NCI-H128 (cell line): ENCODE measurements at regions not wholly inside any gene's neighbourhood (a gene's known extent, or its start where the extent isn't known, plus 50 kb on each side); places are given as distances from the start of the nearest gene placed in this dataset.

ENCODE experiments used
- DNase-seq: peaks from one replicate; lab custom pipeline; 2025; ENCODE audit not compliant: unreplicated experiment; lab: John Stamatoyannopoulos, UW

- no peak for DNase-seq
Observed at GRCh38 chr14:98564541-98564940, 707.5 kb downstream of the BCL11B start.

GRCh38 chr14:98571104-98571503 is 700.9 kb downstream of the BCL11B start:
- no peak for DNase-seq

GRCh38 chr14:98573082-98573481 is 698.9 kb downstream of the BCL11B start:
- no peak for DNase-seq

- DNase-seq = no peak
Observed at GRCh38 chr14:98576463-98576862, 695.5 kb downstream of the BCL11B start.

- DNase-seq = no peak
Observed at GRCh38 chr14:98578204-98578603, 693.8 kb downstream of the BCL11B start.

- DNase-seq = no peak
Observed at GRCh38 chr14:98579140-98579539, 692.9 kb downstream of the BCL11B start.

GRCh38 chr14:98580131-98580678 is 691.8 kb downstream of the BCL11B start:
- DNase-seq = no peak

GRCh38 chr14:98582276-98582675 is 689.7 kb downstream of the BCL11B start:
- no peak for DNase-seq

GRCh38 chr14:98591161-98591560 is 680.8 kb downstream of the BCL11B start:
- no peak for DNase-seq

GRCh38 chr14:98592611-98593170 is 679.3 kb downstream of the BCL11B start:
- DNase-seq = no peak

- no peak for DNase-seq
Observed at GRCh38 chr14:98593361-98593761, 678.6 kb downstream of the BCL11B start.

- no peak for DNase-seq
Observed at GRCh38 chr14:98594156-98594555, 677.8 kb downstream of the BCL11B start.

GRCh38 chr14:98598576-98598975 is 673.4 kb downstream of the BCL11B start:
- no peak for DNase-seq

GRCh38 chr14:98599082-98599481 is 672.9 kb downstream of the BCL11B start:
- DNase-seq = no peak

- no peak for DNase-seq
Observed at GRCh38 chr14:98602983-98603382, 669.0 kb downstream of the BCL11B start.

- no peak for DNase-seq
Observed at GRCh38 chr14:98605043-98605442, 667.0 kb downstream of the BCL11B start.

- DNase-seq = no peak
Observed at GRCh38 chr14:98606041-98606640, 665.9 kb downstream of the BCL11B start.

GRCh38 chr14:98606816-98607215 is 665.2 kb downstream of the BCL11B start:
- no peak for DNase-seq

- DNase-seq = no peak
Observed at GRCh38 chr14:98607341-98607910, 664.6 kb downstream of the BCL11B start.

- no peak for DNase-seq
Observed at GRCh38 chr14:98608071-98609060, 663.6 kb downstream of the BCL11B start.

GRCh38 chr14:98612434-98613200 is 659.4 kb downstream of the BCL11B start:
- no peak for DNase-seq
